ENCODE measurements at regions not wholly inside any gene's neighbourhood (a gene's known extent, or its start where the extent isn't known, plus 50 kb on each side); places are given as distances from the start of the nearest gene placed in this dataset.

- POLR2A ChIA-PET: no interaction called here
Measured at GRCh38 chr10:52683776-52684175, 88.8 kb downstream of the MBL2 start.

GRCh38 chr10:52688899-52689298 lies 83.7 kb downstream of the MBL2 start:
- ChIA-PET CTCF (no interaction called here), POLR2A (no interaction called here)
- Mint-ChIP-seq H3K9me3 (peaks cover 14% of the 10 kb centered on the region), H3K36me3 (no peaks in the 10 kb centered on the region), H3K4me3 (no peak overlapping the region), H3K27ac (no peak overlapping the region), H3K4me1 (ENCODE audit: low read depth) (no peaks in the 10 kb centered on the region), H3K27me3 (no peaks in the 10 kb centered on the region)
- DNase-seq: no peak
- intact Hi-C loops (cut with micrococcal nuclease): no loop called here

More at GRCh38 chr10:52683776-52684175, 88.8 kb downstream of the MBL2 start:
- no peaks in the 10 kb centered on the region for H3K27me3 Mint-ChIP-seq
- intact Hi-C loops (cut with micrococcal nuclease): no loop called here
- no peaks in the 10 kb centered on the region for H3K4me1 Mint-ChIP-seq (ENCODE audit: low read depth)
- CTCF ChIA-PET: no interaction called here
- H3K36me3 Mint-ChIP-seq: no peaks in the 10 kb centered on the region
- no peak overlapping the region for H3K27ac Mint-ChIP-seq
- DNase-seq: no peak
- H3K4me3 Mint-ChIP-seq: no peak overlapping the region
- peaks cover 14% of the 10 kb centered on the region for H3K9me3 Mint-ChIP-seq

GRCh38 chr10:52696232-52696631 lies 76.4 kb downstream of the MBL2 start:
- H3K4me1 Mint-ChIP-seq (ENCODE audit: low read depth): no peaks in the 10 kb centered on the region
- no peaks in the 10 kb centered on the region for H3K36me3 Mint-ChIP-seq
- CTCF ChIA-PET: no interaction called here
- H3K27ac Mint-ChIP-seq: no peak overlapping the region
- H3K9me3 Mint-ChIP-seq: peaks cover 10% of the 10 kb centered on the region
- no peak for DNase-seq
- intact Hi-C loops (cut with micrococcal nuclease): no loop called here
- H3K4me3 Mint-ChIP-seq: no peak overlapping the region
- no peaks in the 10 kb centered on the region for H3K27me3 Mint-ChIP-seq
- POLR2A ChIA-PET: no interaction called here

GRCh38 chr10:52701647-52702046 lies 70.9 kb downstream of the MBL2 start:
- DNase-seq: no peak
- Mint-ChIP-seq H3K27me3 (no peaks in the 10 kb centered on the region), H3K27ac (no peak overlapping the region), H3K4me3 (no peak overlapping the region), H3K36me3 (no peaks in the 10 kb centered on the region), H3K4me1 (ENCODE audit: low read depth) (no peaks in the 10 kb centered on the region), H3K9me3 (peaks cover 2% of the 10 kb centered on the region)
- CTCF ChIA-PET: no interaction called here
- POLR2A ChIA-PET: no interaction called here
- intact Hi-C loops (cut with micrococcal nuclease): no loop called here

GRCh38 chr10:52703451-52703850 lies 69.1 kb downstream of the MBL2 start:
- Mint-ChIP-seq H3K4me1 (ENCODE audit: low read depth) (no peaks in the 10 kb centered on the region), H3K27ac (no peak overlapping the region), H3K4me3 (no peak overlapping the region), H3K9me3 (peaks cover 2% of the 10 kb centered on the region), H3K36me3 (no peaks in the 10 kb centered on the region), H3K27me3 (no peaks in the 10 kb centered on the region)
- CTCF ChIA-PET: no interaction called here
- POLR2A ChIA-PET: no interaction called here
- intact Hi-C loops (cut with micrococcal nuclease): no loop called here
- DNase-seq: no peak

- POLR2A ChIA-PET: no interaction called here
- Mint-ChIP-seq H3K27me3 (no peaks in the 10 kb centered on the region), H3K9me3 (peaks cover 2% of the 10 kb centered on the region)
Measured at GRCh38 chr10:52703898-52704297, 68.7 kb downstream of the MBL2 start.

GRCh38 chr10:52706332-52707070 lies 66.1 kb downstream of the MBL2 start:
- Mint-ChIP-seq H3K9me3 (no peaks in the 10 kb centered on the region), H3K4me1 (ENCODE audit: low read depth) (no peaks in the 10 kb centered on the region), H3K27me3 (no peaks in the 10 kb centered on the region), H3K4me3 (no peak overlapping the region), H3K27ac (no peak overlapping the region), H3K36me3 (no peaks in the 10 kb centered on the region)
- intact Hi-C loops (cut with micrococcal nuclease): no loop called here
- DNase-seq: no peak
- CTCF ChIA-PET: no interaction called here
- POLR2A ChIA-PET: no interaction called here

More at GRCh38 chr10:52703898-52704297, 68.7 kb downstream of the MBL2 start:
- no peak for DNase-seq
- Mint-ChIP-seq H3K36me3 (no peaks in the 10 kb centered on the region), H3K27ac (no peak overlapping the region), H3K4me1 (ENCODE audit: low read depth) (no peaks in the 10 kb centered on the region), H3K4me3 (no peak overlapping the region)
- CTCF ChIA-PET: no interaction called here
- intact Hi-C loops (cut with micrococcal nuclease): no loop called here

Measured in activated CD4-positive, alpha-beta memory T cell treated with anti-CD3 and anti-CD28 coated beads for 36 hours (primary cell).